Uterus (tissue), 3 donors: ENCODE measurements at regions not wholly inside any gene's neighbourhood (a gene's known extent, or its start where the extent isn't known, plus 50 kb on each side); places are given as distances from the start of the nearest gene placed in this dataset.

Experiments used
- DNase-seq, 2 donors: peaks; one replicate each; pipeline ENCODE4 v3.0.0-alpha.2; 2019 to 2020
- H3K27ac ChIP-seq, 2 donors: fragments of 200-600 bp; sonication (generic); 1 replicate in 1 of 2; 2 replicates in 1 of 2; pipeline ENCODE4 v1.5.1; 2016 to 2018
- H3K27me3 ChIP-seq, 2 donors: fragments of 200-600 bp; sonication (generic); one replicate each; pipeline ENCODE4 v1.5.1; 2018 to 2019; ENCODE audit warnings: control low read depth in 1 of 2
- H3K36me3 ChIP-seq, 2 donors: fragments of 200-600 bp; sonication (generic); one replicate each; pipeline ENCODE4 v1.5.1; 2019; ENCODE audit warnings: control low read depth in 1 of 2
- H3K4me1 ChIP-seq, 2 donors: fragments of 200-600 bp; sonication (generic); one replicate each; pipeline ENCODE4 v1.5.1; 2018 to 2019; ENCODE audit warnings: control low read depth in 1 of 2
- H3K4me3 ChIP-seq, 2 donors: fragments of 200-600 bp; sonication (generic); 1 replicate in 1 of 2; 2 replicates in 1 of 2; pipeline ENCODE4 v1.5.1; 2018 to 2019; ENCODE audit warnings: mild to moderate bottlenecking in 1 of 2
- H3K9me3 ChIP-seq, 2 donors: fragments of 200-600 bp; sonication (generic); one replicate each; pipeline ENCODE4 v1.5.1; 2019; ENCODE audit warnings: control low read depth in 1 of 2
- POLR2A ChIP-seq, 2 donors: fragments of 450-650 bp; IDR thresholded peaks; one replicate each; pipeline ENCODE4 v1.6.1; 2016; ENCODE audit warnings: antibody characterized with exemption in 2 of 2, mild to moderate bottlenecking in 1 of 2, moderate library complexity in 1 of 2
- intact Hi-C: fragments of 100-400 bp; cut with DNase I; formaldehyde crosslinking; loops from one replicate; pipeline ENCODE4 v1.15.1; 2023; ENCODE audit warnings: low total_unique reads
- TF ChIP-seq, protein P1 (sequence below), 4 experiments: fragments of 200-600 bp in 2 of 4; fragments of 450-650 bp in 2 of 4; sonication (generic) in 2 of 4; IDR thresholded peaks; one replicate each; pipeline ENCODE4 v1.5.1; 2016 to 2019; ENCODE audit warnings: antibody characterized with exemption in 4 of 4, mild to moderate bottlenecking in 2 of 4, moderate library complexity in 1 of 4
- donor health status: DM: yes; HTN: yes; CAD: no.

DNA sequence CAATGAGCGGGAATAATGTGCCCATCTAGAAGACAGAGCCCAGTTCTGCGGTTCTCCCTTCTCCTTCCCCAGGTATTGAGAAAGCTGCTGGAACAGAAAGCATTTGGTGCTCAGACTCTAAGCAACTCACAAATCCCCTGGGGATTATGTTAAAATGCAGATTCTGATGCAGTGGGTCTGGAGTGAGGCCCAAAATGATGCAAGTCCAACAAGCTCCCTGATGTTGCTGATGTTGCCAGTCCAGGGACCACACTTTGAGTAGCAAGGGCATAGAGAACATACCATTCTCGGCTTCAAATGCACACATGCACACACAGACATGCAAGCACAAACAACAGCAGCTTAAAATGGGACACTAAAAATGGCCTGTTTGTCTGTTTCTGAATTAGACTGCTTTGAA is 274.8 kb upstream of the NCKAP5 start:
- no peak for DNase-seq
- TF ChIP-seq POLR2A (IDR thresholded peaks at IDR 0.05): no peak
- Histone ChIP-seq H3K27me3 (no peaks in the 10 kb centered on the region), H3K9me3 (no peaks in the 10 kb centered on the region), H3K4me3 (no peak overlapping the region), H3K27ac (no peak overlapping the region), H3K4me1 (no peaks in the 10 kb centered on the region), H3K36me3 (no peaks in the 10 kb centered on the region)
- intact Hi-C loops: no loop called here

DNA sequence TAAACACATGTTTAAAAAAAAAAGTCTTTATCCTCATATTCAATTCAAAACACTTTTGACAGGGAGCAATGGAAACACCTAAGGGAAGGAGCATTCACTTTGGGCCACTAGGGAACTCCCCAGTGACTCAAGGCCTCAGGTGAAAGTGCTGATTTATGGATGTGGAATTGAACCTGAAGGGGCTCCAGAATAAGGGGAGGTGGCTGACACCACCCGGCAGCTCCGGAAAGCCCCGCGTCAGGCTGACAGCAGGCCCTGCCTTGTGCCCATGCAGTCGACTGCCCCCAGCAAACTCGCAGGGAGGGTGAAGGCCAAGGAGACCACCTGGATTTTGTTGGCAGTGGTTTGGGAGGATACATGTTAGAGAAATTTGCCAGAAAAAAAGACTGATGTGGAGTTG is 275.3 kb upstream of the NCKAP5 start:
- Histone ChIP-seq H3K27ac (no peak overlapping the region), H3K9me3 (no peaks in the 10 kb centered on the region), H3K36me3 (no peaks in the 10 kb centered on the region), H3K4me3 (no peak overlapping the region), H3K4me1 (no peaks in the 10 kb centered on the region), H3K27me3 (no peaks in the 10 kb centered on the region)
- intact Hi-C loops: no loop called here
- no peak for DNase-seq
- TF ChIP-seq, protein P1, sequence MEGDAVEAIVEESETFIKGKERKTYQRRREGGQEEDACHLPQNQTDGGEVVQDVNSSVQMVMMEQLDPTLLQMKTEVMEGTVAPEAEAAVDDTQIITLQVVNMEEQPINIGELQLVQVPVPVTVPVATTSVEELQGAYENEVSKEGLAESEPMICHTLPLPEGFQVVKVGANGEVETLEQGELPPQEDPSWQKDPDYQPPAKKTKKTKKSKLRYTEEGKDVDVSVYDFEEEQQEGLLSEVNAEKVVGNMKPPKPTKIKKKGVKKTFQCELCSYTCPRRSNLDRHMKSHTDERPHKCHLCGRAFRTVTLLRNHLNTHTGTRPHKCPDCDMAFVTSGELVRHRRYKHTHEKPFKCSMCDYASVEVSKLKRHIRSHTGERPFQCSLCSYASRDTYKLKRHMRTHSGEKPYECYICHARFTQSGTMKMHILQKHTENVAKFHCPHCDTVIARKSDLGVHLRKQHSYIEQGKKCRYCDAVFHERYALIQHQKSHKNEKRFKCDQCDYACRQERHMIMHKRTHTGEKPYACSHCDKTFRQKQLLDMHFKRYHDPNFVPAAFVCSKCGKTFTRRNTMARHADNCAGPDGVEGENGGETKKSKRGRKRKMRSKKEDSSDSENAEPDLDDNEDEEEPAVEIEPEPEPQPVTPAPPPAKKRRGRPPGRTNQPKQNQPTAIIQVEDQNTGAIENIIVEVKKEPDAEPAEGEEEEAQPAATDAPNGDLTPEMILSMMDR (IDR thresholded peaks at IDR 0.05): no peak
- TF ChIP-seq POLR2A (IDR thresholded peaks at IDR 0.05): no peak

DNA sequence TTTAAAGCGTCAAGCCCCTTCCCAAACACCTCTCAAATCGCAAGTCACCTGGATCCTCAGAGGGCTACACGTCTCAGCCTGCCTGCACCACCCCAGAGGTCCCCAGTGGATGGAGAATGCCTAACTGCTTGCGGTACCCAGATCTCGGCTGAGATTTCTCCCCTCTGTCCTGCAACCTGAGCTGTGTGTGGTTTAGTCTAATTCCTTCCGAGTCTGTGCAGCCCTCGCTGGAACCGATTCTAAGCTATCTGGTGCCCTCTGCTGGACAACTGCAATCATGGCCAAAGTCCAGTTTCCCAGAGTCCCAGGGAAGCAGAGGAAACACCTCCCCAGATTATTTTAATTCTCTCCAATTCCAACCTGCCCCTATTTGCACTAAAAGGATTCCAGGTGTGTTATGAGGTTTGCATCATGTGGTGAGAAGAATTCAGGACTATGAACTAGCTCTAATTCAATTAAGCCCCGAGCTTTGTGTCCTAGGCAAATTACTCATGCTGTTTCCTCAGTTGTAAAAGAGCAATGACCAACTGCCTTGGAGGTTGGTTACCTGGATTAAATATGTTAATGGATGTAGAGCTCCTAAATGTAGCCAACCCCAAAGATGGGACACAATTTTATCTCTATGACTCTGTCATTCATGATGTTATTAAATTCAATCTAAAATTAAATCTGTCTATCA is 276.1 kb upstream of the NCKAP5 start:
- Histone ChIP-seq H3K9me3 (no peaks in the 10 kb centered on the region), H3K27me3 (no peaks in the 10 kb centered on the region), H3K4me3 (no peak overlapping the region), H3K4me1 (no peaks in the 10 kb centered on the region), H3K27ac (no peak overlapping the region), H3K36me3 (no peaks in the 10 kb centered on the region)
- intact Hi-C loops: no loop called here
- TF ChIP-seq, protein P1 (IDR thresholded peaks at IDR 0.05): peak; percentile 61 to 72 (median 69)
- no peak for TF ChIP-seq POLR2A (IDR thresholded peaks at IDR 0.05)
- DNase-seq: peak; percentile 33 to 50

DNA sequence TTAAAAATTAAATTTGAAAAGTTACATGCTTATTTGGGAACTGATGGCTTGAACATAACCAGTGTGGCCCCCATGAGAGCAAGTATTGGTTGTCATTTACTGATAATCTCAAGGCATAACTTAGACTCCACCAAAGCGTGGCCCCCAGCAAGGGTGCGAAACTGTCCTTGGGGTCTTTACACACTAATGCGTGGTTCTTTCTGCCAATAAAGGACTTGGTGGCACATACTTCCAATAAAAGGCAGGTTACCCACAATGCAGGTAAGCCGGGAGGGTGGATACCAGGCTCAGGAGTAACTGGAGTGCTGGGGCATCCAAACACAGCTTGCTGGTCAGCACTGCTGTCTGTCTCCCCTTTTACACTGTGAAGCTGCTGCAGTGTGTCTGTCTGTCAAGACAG is 278.2 kb upstream of the NCKAP5 start:
- Histone ChIP-seq H3K27ac (no peak overlapping the region), H3K36me3 (no peaks in the 10 kb centered on the region), H3K27me3 (no peaks in the 10 kb centered on the region), H3K9me3 (no peaks in the 10 kb centered on the region), H3K4me3 (no peak overlapping the region), H3K4me1 (no peaks in the 10 kb centered on the region)
- DNase-seq: no peak
- no peak for TF ChIP-seq POLR2A (IDR thresholded peaks at IDR 0.05)
- TF ChIP-seq, protein P1 (IDR thresholded peaks at IDR 0.05): no peak
- intact Hi-C loops: no loop called here

DNA sequence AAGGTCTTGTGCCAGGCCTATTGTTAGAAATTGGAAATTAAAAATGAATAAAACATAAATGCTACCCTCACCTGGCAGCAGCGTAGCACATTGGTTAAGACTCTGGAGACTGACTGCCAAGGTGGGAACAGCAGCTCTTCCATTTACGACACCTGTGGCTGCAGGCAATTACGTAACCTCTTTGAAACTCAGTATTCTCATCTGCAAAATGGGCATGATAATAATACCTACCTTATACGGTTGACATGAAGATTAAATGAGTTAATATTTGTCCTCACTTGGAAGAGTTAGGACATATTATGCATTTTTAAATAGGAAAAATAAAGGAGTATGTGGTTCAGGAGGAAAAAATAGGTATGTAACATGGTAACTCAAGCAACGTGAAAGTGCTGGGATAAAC is 279.3 kb upstream of the NCKAP5 start:
- intact Hi-C loops: no loop called here
- Histone ChIP-seq H3K27ac (no peak overlapping the region), H3K4me1 (no peaks in the 10 kb centered on the region), H3K36me3 (no peaks in the 10 kb centered on the region), H3K27me3 (no peaks in the 10 kb centered on the region), H3K4me3 (no peak overlapping the region), H3K9me3 (no peaks in the 10 kb centered on the region)
- DNase-seq: no peak
- TF ChIP-seq POLR2A (IDR thresholded peaks at IDR 0.05): no peak
- TF ChIP-seq, protein P1 (IDR thresholded peaks at IDR 0.05): no peak
